H9 (cell line): ENCODE measurements at regions not wholly inside any gene's neighbourhood (a gene's known extent, or its start where the extent isn't known, plus 50 kb on each side); places are given as distances from the start of the nearest gene placed in this dataset.

Experiments used
- DNase-seq: peaks from one replicate; pipeline ENCODE4 v3.0.0-alpha.2; 2017
- H2AFZ ChIP-seq: one replicate; pipeline ENCODE4 v1.6.1; 2013; ENCODE audit warnings: mild to moderate bottlenecking, low read length, control low read depth, moderate library complexity
- H2AK5ac ChIP-seq: 2 replicates; pipeline ENCODE4 v1.6.1; 2013; ENCODE audit warnings: low read length, control low read depth, mixed read lengths; ENCODE audit not compliant: insufficient read length
- H2BK120ac ChIP-seq: one replicate; pipeline ENCODE4 v1.6.1; 2013; ENCODE audit warnings: low read depth, mild to moderate bottlenecking, low read length, control low read depth, inconsistent platforms; ENCODE audit not compliant: poor library complexity, severe bottlenecking
- H2BK12ac ChIP-seq: 2 replicates; pipeline ENCODE4 v1.6.1; 2013; ENCODE audit warnings: low read length, control low read depth, mixed read lengths, low read depth; ENCODE audit not compliant: insufficient read length
- H2BK15ac ChIP-seq: 2 replicates; pipeline ENCODE4 v1.6.1; 2013; ENCODE audit warnings: low read depth, low read length, control low read depth
- H2BK20ac ChIP-seq: one replicate; pipeline ENCODE4 v1.6.1; 2013; ENCODE audit warnings: low read depth, mild to moderate bottlenecking, low read length, control low read depth, inconsistent platforms; ENCODE audit not compliant: poor library complexity, severe bottlenecking
- H2BK5ac ChIP-seq: 2 replicates; pipeline ENCODE4 v1.6.1; 2013; ENCODE audit warnings: low read length, control low read depth, mixed read lengths; ENCODE audit not compliant: insufficient read length
- H3K14ac ChIP-seq: 2 replicates; pipeline ENCODE4 v1.6.1; 2013; ENCODE audit warnings: low read length, control low read depth; ENCODE audit not compliant: insufficient read depth
- H3K18ac ChIP-seq: 2 replicates; pipeline ENCODE4 v1.6.1; 2013; ENCODE audit warnings: low read depth, mild to moderate bottlenecking, mixed read lengths, low read length, control low read depth; ENCODE audit not compliant: insufficient read length
- H3K23ac ChIP-seq: 2 replicates; pipeline ENCODE4 v1.6.1; 2013; ENCODE audit warnings: low read length, control low read depth, mixed read lengths, low read depth; ENCODE audit not compliant: insufficient read length
- H3K23me2 ChIP-seq: 2 replicates; pipeline ENCODE4 v1.6.1; 2013; ENCODE audit warnings: low read depth, mild to moderate bottlenecking, mixed read lengths, low read length, control low read depth; ENCODE audit not compliant: insufficient read length, poor library complexity, severe bottlenecking
- H3K27ac ChIP-seq: 2 replicates; pipeline ENCODE4 v1.5.1; 2013; ENCODE audit warnings: low read length, control low read depth, mixed read lengths, low read depth; ENCODE audit not compliant: insufficient read length
- H3K27me3 ChIP-seq: 2 replicates; pipeline ENCODE4 v1.6.1; 2013; ENCODE audit warnings: low read length, control low read depth, inconsistent platforms; ENCODE audit not compliant: insufficient read depth
- H3K4ac ChIP-seq: 2 replicates; pipeline ENCODE4 v1.6.1; 2013; ENCODE audit warnings: low read depth, mild to moderate bottlenecking, control low read depth, inconsistent platforms, low read length, moderate library complexity
- H3K4me1 ChIP-seq: 2 replicates; pipeline ENCODE4 v1.6.1; 2013; ENCODE audit warnings: low read length, control low read depth, inconsistent platforms; ENCODE audit not compliant: insufficient read depth
- H3K4me2 ChIP-seq: 2 replicates; pipeline ENCODE4 v1.6.1; 2013; ENCODE audit warnings: low read length, control low read depth, mixed read lengths; ENCODE audit not compliant: insufficient read length, insufficient read depth
- H3K56ac ChIP-seq: 2 replicates; pipeline ENCODE4 v1.6.1; 2013; ENCODE audit warnings: low read depth, mild to moderate bottlenecking, mixed read lengths, low read length, control low read depth; ENCODE audit not compliant: insufficient read length
- H3K79me1 ChIP-seq: 2 replicates; pipeline ENCODE4 v1.6.1; 2013; ENCODE audit warnings: low read depth, mild to moderate bottlenecking, moderate library complexity, low read length, control low read depth, inconsistent platforms; ENCODE audit not compliant: insufficient read depth, poor library complexity, severe bottlenecking
- H3K79me2 ChIP-seq: 2 replicates; pipeline ENCODE4 v1.6.1; 2013; ENCODE audit warnings: low read length, control low read depth, inconsistent platforms; ENCODE audit not compliant: insufficient read depth
- H3K9ac ChIP-seq: 2 replicates; pipeline ENCODE4 v1.6.1; 2013; ENCODE audit warnings: low read length, control low read depth, mixed read lengths; ENCODE audit not compliant: insufficient read length; ENCODE audit errors: extremely low read depth
- H3K9me3 ChIP-seq: one replicate; pipeline ENCODE4 v1.6.1; 2013; ENCODE audit warnings: low read depth, low read length, inconsistent platforms; ENCODE audit not compliant: control insufficient read depth
- H3T11ph ChIP-seq: one replicate; pipeline ENCODE4 v1.6.1; 2013; ENCODE audit warnings: mild to moderate bottlenecking, low read length, control low read depth, inconsistent platforms
- H4K20me1 ChIP-seq: one replicate; pipeline ENCODE4 v1.6.1; 2013; ENCODE audit not compliant: control insufficient read depth, insufficient read length, insufficient read depth
- H4K5ac ChIP-seq: 2 replicates; pipeline ENCODE4 v1.6.1; 2013; ENCODE audit warnings: low read depth, mild to moderate bottlenecking, mixed read lengths, low read length, control low read depth; ENCODE audit not compliant: insufficient read length
- H4K8ac ChIP-seq: replicated peaks from 2 replicates; pipeline ENCODE4 v1.6.1; 2013; ENCODE audit warnings: low read length, control low read depth, mixed read lengths, low read depth; ENCODE audit not compliant: insufficient read length
- H4K91ac ChIP-seq: 2 replicates; pipeline ENCODE4 v1.6.1; 2013; ENCODE audit warnings: low read depth, mild to moderate bottlenecking, moderate library complexity, mixed read lengths, low read length, control low read depth; ENCODE audit not compliant: insufficient read length
- H3K27ac Mint-ChIP-seq, 3 experiments: 2 replicates in 2 of 3; 3 replicates in 1 of 3; pipeline ENCODE4 v1.8.0; 2020 to 2021; ENCODE audit warnings: mixed read lengths in 3 of 3, mild to moderate bottlenecking in 1 of 3, moderate library complexity in 1 of 3
- H3K27me3 Mint-ChIP-seq: 2 replicates; pipeline ENCODE4 v1.8.0; 2021; ENCODE audit warnings: low read depth, mild to moderate bottlenecking, moderate library complexity, mixed read lengths
- H3K36me3 Mint-ChIP-seq, 3 experiments: 2 replicates in 2 of 3; 3 replicates in 1 of 3; pipeline ENCODE4 v1.8.0; 2020 to 2021; ENCODE audit warnings: low read depth in 3 of 3, mixed read lengths in 3 of 3; ENCODE audit not compliant: insufficient read depth in 1 of 3
- H3K4me1 Mint-ChIP-seq, 2 experiments: 2 replicates each; pipeline ENCODE4 v1.8.0; 2020; ENCODE audit warnings: mixed read lengths in 2 of 2
- H3K4me3 Mint-ChIP-seq, 2 experiments: 2 replicates in 1 of 2; 3 replicates in 1 of 2; pipeline ENCODE4 v1.8.0; 2020 to 2021; ENCODE audit warnings: mild to moderate bottlenecking in 2 of 2, mixed read lengths in 2 of 2, moderate library complexity in 1 of 2
- H3K9me3 Mint-ChIP-seq, 2 experiments: 2 replicates in 1 of 2; 3 replicates in 1 of 2; pipeline ENCODE4 v1.8.0; 2020; ENCODE audit warnings: mild to moderate bottlenecking in 2 of 2, mixed read lengths in 2 of 2, moderate library complexity in 1 of 2
- TF ChIP-seq, protein P1 (sequence below): fragments of 200-600 bp; sonication (generic); conservative IDR thresholded peaks from 3 replicates; pipeline ENCODE4 v1.8.0; 2021; ENCODE audit warnings: antibody characterized with exemption, mild to moderate bottlenecking

- Histone ChIP-seq H2BK12ac (no peak overlapping the region), H3K79me2 (no peaks in the 10 kb centered on the region), H2BK120ac (no peak overlapping the region), H3K9ac (no peak overlapping the region), H2BK20ac (no peak overlapping the region), H4K5ac (no peak overlapping the region), H4K8ac (no peak overlapping the region), H2AK5ac (no peak overlapping the region), H3K18ac (no peak overlapping the region), H3K4me2 (no peak overlapping the region), H3K4me1 (no peaks in the 10 kb centered on the region; the same call in 1 of the 2 replicates), H3K27ac (no peak overlapping the region), H3K79me1 (no peaks in the 10 kb centered on the region), H3K14ac (no peak overlapping the region), H3K23ac (no peak overlapping the region), H4K20me1 (no peaks in the 10 kb centered on the region), H4K91ac (no peak overlapping the region), H3K9me3 (no peaks in the 10 kb centered on the region), H2BK5ac (no peak overlapping the region), H3K4ac (no peak overlapping the region), H3T11ph (no peak overlapping the region), H3K27me3 (no peaks in the 10 kb centered on the region), H3K23me2 (no peaks in the 10 kb centered on the region), H3K56ac (no peak overlapping the region), H2BK15ac (no peak overlapping the region), H2AFZ (no peak overlapping the region)
- Mint-ChIP-seq H3K27ac (no peak overlapping the region), H3K4me1 (peaks cover 6 to 8% of the 10 kb centered on the region in 2 experiments), H3K4me3 (no peak overlapping the region), H3K9me3 (no peaks in the 10 kb centered on the region; a peak in 1 of 5 replicates), H3K27me3 (no peaks in the 10 kb centered on the region), H3K36me3 (no peaks in the 10 kb centered on the region)
- TF ChIP-seq, protein P1, sequence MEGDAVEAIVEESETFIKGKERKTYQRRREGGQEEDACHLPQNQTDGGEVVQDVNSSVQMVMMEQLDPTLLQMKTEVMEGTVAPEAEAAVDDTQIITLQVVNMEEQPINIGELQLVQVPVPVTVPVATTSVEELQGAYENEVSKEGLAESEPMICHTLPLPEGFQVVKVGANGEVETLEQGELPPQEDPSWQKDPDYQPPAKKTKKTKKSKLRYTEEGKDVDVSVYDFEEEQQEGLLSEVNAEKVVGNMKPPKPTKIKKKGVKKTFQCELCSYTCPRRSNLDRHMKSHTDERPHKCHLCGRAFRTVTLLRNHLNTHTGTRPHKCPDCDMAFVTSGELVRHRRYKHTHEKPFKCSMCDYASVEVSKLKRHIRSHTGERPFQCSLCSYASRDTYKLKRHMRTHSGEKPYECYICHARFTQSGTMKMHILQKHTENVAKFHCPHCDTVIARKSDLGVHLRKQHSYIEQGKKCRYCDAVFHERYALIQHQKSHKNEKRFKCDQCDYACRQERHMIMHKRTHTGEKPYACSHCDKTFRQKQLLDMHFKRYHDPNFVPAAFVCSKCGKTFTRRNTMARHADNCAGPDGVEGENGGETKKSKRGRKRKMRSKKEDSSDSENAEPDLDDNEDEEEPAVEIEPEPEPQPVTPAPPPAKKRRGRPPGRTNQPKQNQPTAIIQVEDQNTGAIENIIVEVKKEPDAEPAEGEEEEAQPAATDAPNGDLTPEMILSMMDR = no peak
- DNase-seq = no peak
Observed at GRCh38 chr2:228257379-228257778, 75.9 kb upstream of the SPHKAP start.
